GM23338 (cell line): ENCODE measurements at regions not wholly inside any gene's neighbourhood (a gene's known extent, or its start where the extent isn't known, plus 50 kb on each side); places are given as distances from the start of the nearest gene placed in this dataset.

Experiments
- CREB1 ChIP-seq: fragments of 250-450 bp; sonication (Bioruptor Pico); IDR thresholded peaks from 2 replicates; pipeline ENCODE4 v1.5.0; 2020; ENCODE audit warnings: low read depth, mild to moderate bottlenecking, moderate library complexity
- EZH2 ChIP-seq: fragments of 200-600 bp; sonication (generic); IDR thresholded peaks from one replicate; pipeline ENCODE4 v1.8.0; 2017; ENCODE audit warnings: antibody characterized with exemption, mild to moderate bottlenecking, low read depth; ENCODE audit not compliant: unreplicated experiment
- EZH2phosphoT487 ChIP-seq: fragments of 200-600 bp; sonication (generic); IDR thresholded peaks from one replicate; pipeline ENCODE4 v1.8.1; 2018; ENCODE audit warnings: antibody characterized with exemption; ENCODE audit not compliant: unreplicated experiment
- POLR2AphosphoS5 ChIP-seq: IDR thresholded peaks from 2 replicates; pipeline ENCODE4 v1.6.1; 2016; ENCODE audit warnings: antibody characterized with exemption, low read depth
- ZNF331 ChIP-seq: fragments of 250-450 bp; sonication (Bioruptor Pico); IDR thresholded peaks from 2 replicates; pipeline ENCODE4 v1.5.0; 2020; ENCODE audit warnings: low read depth, mild to moderate bottlenecking, moderate library complexity
- TF ChIP-seq, protein P1 (sequence below), 2 experiments: fragments of 200-600 bp in 1 of 2; sonication (generic) in 1 of 2; conservative IDR thresholded peaks; 2 replicates each; pipeline versions ENCODE4 v1.5.1 to v1.6.1; 2016 to 2017; ENCODE audit warnings: antibody characterized with exemption in 2 of 2, low read depth in 2 of 2, mild to moderate bottlenecking in 2 of 2, moderate library complexity in 1 of 2
- TF ChIP-seq, protein P2 (sequence below): IDR thresholded peaks from one replicate; pipeline ENCODE4 v1.6.1; 2018; ENCODE audit warnings: antibody characterized with exemption; ENCODE audit not compliant: unreplicated experiment

DNA sequence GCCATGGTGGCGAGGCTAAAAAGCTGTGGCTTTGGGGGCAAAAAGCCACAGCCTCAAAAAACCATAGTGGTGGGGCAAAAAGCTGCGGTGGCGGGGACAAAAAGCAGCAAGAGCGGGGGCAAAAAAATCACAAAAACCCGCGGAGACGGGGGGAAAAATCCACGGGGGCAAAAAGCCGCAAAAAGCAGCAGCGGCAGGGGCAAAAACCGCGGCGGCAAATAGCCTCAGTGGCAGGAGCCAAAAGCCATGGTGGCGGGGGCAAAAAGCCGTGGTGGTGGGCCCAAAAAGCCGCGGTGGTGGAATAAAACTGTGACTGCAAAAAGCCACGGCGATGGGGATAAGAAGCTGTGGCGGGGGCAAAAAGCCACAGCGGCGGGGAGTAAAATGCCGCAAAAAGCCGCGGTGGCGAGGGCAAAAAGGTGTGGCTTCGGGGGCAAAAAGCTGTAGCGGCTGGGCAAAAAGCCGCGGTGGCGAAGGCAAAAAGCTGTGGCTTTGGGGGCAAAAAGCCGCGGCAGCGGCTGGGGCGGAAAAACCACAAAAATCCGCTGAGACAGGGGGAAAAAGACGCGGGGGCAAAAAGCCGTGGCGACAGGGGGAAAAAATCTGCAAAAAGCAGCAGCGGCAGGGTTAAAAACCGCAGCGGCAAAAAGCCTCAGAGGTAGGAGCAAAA, 526.6 kb downstream of the ZNF33B start:
- TF ChIP-seq, protein P1, sequence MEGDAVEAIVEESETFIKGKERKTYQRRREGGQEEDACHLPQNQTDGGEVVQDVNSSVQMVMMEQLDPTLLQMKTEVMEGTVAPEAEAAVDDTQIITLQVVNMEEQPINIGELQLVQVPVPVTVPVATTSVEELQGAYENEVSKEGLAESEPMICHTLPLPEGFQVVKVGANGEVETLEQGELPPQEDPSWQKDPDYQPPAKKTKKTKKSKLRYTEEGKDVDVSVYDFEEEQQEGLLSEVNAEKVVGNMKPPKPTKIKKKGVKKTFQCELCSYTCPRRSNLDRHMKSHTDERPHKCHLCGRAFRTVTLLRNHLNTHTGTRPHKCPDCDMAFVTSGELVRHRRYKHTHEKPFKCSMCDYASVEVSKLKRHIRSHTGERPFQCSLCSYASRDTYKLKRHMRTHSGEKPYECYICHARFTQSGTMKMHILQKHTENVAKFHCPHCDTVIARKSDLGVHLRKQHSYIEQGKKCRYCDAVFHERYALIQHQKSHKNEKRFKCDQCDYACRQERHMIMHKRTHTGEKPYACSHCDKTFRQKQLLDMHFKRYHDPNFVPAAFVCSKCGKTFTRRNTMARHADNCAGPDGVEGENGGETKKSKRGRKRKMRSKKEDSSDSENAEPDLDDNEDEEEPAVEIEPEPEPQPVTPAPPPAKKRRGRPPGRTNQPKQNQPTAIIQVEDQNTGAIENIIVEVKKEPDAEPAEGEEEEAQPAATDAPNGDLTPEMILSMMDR (conservative IDR thresholded peaks at IDR 0.05; ENCODE audit: low read depth in 2 of 2), result no peak
- no peak for TF ChIP-seq EZH2
- TF ChIP-seq, protein P2, sequence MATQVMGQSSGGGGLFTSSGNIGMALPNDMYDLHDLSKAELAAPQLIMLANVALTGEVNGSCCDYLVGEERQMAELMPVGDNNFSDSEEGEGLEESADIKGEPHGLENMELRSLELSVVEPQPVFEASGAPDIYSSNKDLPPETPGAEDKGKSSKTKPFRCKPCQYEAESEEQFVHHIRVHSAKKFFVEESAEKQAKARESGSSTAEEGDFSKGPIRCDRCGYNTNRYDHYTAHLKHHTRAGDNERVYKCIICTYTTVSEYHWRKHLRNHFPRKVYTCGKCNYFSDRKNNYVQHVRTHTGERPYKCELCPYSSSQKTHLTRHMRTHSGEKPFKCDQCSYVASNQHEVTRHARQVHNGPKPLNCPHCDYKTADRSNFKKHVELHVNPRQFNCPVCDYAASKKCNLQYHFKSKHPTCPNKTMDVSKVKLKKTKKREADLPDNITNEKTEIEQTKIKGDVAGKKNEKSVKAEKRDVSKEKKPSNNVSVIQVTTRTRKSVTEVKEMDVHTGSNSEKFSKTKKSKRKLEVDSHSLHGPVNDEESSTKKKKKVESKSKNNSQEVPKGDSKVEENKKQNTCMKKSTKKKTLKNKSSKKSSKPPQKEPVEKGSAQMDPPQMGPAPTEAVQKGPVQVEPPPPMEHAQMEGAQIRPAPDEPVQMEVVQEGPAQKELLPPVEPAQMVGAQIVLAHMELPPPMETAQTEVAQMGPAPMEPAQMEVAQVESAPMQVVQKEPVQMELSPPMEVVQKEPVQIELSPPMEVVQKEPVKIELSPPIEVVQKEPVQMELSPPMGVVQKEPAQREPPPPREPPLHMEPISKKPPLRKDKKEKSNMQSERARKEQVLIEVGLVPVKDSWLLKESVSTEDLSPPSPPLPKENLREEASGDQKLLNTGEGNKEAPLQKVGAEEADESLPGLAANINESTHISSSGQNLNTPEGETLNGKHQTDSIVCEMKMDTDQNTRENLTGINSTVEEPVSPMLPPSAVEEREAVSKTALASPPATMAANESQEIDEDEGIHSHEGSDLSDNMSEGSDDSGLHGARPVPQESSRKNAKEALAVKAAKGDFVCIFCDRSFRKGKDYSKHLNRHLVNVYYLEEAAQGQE, result no peak
- TF ChIP-seq EZH2phosphoT487, result no peak
- no peak for TF ChIP-seq CREB1
- TF ChIP-seq ZNF331 (CRISPR knock-in tag), result no peak
- TF ChIP-seq POLR2AphosphoS5, result no peak
